ENCODE measurements at regions not wholly inside any gene's neighbourhood (a gene's known extent, or its start where the extent isn't known, plus 50 kb on each side); places are given as distances from the start of the nearest gene placed in this dataset.
A peak's percentile ranks its signal among the peaks of the same experiment; 100 is the strongest.
"Not testable (repeated sequence)": the region's sequence is repeated elsewhere in the genome, so short reads cannot be mapped to it uniquely, and the experiment has no call there.

DNA sequence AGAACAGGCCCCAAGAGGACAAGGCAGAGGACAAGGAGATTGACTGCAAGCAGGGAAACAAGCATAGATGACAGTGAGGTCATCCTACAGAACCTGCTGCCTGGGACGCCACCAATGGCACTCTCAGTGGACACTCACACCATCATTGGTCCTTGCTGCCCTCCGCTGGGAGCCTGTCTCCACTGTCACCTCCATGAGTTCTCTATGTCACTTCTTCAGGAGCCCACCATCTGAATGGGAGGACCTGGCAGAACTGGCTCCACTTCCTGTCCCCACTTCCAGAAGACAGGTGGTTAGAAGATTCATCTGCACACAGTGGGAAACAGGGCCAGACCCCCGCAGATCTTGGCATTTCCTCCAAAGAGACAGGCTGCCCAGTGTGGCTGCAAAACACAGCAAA lies 188.9 kb downstream of the HSD17B3 start:
- in situ Hi-C loops (cut with HindIII; ENCODE audit: low pct_ligation_motif_present, low pct_unique_long_range_greater_than_20kb, low sequenced_read_pairs): no loop called here
- DNase-seq: no peak

- in situ Hi-C loops (cut with HindIII; ENCODE audit: low pct_ligation_motif_present, low pct_unique_long_range_greater_than_20kb, low sequenced_read_pairs): no loop called here
- DNase-seq: no peak
Observed at GRCh38 chr9:96109680-96110351, 192.2 kb downstream of the HSD17B3 start.

DNA sequence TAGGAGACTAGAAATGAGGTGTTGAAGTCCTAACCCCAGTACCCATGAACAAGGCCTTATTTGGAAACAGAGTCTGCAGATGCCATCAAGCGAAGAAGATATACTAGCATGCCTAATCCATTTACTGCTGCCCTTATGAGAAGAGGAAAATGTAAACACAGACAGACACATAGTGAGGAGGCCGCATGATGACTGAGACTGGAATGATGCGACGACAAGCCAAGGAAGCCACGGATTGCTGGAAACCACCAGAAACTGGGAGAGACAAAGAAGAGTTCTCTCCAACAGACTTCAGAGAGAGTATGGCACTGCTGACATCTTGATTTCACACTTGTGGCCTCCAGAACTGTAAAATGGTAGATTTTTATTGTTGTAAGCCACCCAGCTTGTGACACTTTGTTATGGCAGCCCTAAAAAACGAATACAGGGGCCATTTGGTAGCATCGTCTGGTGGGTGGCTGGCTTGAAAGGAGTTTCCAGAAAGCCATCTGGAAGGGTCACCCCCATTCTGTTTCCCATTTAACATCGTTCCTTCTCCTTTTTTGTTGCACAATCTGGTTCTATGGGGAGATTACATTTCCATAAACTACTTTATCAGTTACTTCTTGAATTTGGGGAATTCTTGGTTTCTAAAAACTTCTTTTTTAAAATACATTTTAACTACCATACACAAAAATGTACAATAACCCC lies 193.1 kb downstream of the HSD17B3 start:
- DNase-seq: no peak
- in situ Hi-C loops (cut with HindIII; ENCODE audit: low pct_ligation_motif_present, low pct_unique_long_range_greater_than_20kb, low sequenced_read_pairs): no loop called here

DNA sequence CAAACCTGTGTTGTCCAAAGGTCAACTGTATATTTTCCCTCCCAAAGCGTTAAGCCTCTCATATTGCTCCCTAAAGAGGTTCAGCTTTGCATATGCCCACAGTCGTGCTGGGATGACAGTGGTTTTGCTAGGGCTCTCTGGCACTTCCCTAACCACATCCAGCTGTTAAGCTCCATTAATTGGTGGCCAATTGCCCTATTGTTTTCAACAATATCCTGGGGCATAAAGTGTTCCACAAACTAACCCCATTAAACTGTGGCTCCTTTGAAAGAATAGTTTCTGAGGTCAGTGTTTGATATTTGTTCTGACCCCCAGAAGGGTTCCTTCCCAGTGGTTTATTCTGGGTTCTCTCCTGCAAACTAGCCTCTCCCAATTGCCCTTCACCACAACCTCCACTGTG lies 194.5 kb downstream of the HSD17B3 start:
- in situ Hi-C loops (cut with HindIII; ENCODE audit: low pct_ligation_motif_present, low pct_unique_long_range_greater_than_20kb, low sequenced_read_pairs): no loop called here
- no peak for DNase-seq

DNA sequence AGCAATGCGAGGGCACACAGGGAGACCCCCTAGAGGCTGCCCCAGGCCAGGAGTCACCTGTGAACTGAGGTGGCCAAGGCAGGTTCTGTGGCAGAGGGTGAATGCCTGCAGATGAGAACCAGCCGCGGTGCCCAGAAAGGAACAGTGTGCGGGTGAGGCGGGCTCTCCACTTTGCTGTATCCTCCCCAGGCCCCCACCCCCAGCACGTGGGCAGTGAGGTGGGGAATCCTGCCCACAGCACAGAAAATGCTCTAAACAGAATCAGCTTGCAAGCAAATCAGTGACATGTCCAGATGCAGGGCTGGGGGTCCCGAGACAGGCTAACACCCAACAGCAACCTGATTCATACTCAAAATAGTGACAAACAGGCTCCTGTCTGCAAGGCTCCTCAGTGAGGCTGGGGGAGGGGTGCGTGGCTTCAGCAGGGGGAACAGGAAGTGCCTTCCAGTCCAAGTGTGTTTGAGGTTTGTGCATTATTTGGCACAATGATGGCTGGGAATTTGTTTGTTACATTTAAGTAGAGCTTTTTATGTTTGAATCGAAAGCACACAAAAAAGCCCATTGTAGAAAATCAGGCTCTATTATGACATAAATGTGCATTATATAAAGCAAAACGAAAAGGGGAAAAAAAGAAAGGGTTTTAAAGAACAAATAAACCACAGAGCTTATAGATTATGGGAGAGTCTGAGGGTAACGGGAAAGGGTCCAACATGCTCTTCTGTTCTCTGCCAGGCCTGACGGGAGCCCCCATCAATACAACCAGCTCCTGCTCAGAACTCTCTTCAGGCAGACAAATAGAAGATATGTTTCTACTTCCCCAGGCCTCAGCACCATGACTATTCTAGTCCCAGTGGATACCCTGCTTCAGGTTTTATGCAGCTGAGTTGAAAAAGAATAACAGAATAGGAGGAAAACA lies 201.3 kb downstream of the HSD17B3 start:
- no peak for DNase-seq
- in situ Hi-C loops (cut with HindIII; ENCODE audit: low pct_ligation_motif_present, low pct_unique_long_range_greater_than_20kb, low sequenced_read_pairs): no loop called here

DNA sequence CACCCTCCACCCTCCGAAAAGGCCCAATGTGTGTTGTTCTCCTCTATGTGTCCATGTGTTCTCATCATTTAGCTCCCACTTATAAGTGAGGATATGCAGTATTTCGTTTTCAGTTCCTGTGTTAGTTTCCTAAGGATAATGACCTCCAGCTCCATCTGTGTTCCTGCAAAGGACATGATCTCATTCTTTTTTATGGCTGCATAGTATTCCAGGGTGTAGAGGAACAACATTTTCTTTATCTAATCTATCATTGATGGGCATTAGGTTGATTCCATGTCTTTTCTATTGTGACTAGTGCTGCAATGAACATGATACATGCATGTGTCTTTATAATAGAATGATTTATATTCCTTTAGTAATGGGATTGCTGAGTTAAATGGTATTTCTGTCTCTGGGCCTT lies 211.3 kb downstream of the HSD17B3 start:
- in situ Hi-C loops (cut with HindIII; ENCODE audit: low pct_ligation_motif_present, low pct_unique_long_range_greater_than_20kb, low sequenced_read_pairs); DNase-seq: not testable (repeated sequence)

- in situ Hi-C loops (cut with HindIII; ENCODE audit: low pct_ligation_motif_present, low pct_unique_long_range_greater_than_20kb, low sequenced_read_pairs): no loop called here
- no peak for DNase-seq
Observed at GRCh38 chr9:96089452-96090085, 212.4 kb downstream of the HSD17B3 start.

DNA sequence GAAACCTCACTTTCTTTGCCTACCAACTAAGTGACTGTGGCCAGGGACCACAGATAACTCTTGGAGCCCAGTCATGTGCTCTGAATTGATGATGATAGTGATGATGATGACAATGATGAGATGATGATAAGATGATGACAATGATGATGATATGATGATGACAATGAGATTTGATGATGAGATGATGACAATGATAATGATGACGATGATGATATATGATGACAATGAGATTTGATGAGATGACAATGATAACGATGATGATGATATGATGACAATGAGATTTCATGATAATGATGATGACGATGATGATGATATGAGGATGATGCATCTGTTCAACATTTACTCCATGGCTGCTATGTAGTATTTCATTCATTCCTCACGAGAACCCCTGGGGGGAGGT lies 213.0 kb downstream of the ERCC6L2 start:
- in situ Hi-C loops (cut with HindIII; ENCODE audit: low pct_ligation_motif_present, low pct_unique_long_range_greater_than_20kb, low sequenced_read_pairs): no loop called here
- no peak for DNase-seq

DNA sequence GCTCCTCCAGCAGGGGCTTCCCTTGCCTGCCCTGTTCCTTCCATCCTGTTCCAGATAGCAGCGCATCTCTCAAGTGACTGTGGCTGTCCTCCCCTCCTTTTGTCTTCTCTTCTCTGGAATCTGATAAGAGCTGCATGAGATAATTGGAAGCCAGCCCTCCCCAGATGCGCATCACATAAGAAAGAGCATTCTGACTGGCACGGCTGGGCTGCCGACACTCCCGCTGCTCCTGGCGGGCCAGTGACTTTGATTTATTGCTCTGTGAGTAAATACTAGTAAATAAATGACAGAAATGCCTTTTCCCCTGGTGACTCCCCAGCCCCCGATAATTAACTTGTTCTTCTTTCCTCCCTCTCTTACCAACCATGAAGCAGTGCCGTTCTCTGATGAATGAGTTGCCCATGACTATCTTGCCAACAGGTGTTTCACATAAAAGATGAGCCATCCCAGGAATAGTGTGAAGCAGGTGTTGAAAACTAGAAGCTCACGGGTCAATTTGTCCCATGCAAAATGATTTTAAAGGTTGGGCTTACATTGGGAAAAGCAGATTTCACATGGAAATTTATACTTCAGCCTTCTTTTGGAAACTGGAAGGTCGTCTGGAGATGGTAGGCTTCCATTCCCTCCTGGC lies 212.3 kb downstream of the ERCC6L2 start:
- in situ Hi-C loops (cut with HindIII; ENCODE audit: low pct_ligation_motif_present, low pct_unique_long_range_greater_than_20kb, low sequenced_read_pairs): no loop called here

DNA sequence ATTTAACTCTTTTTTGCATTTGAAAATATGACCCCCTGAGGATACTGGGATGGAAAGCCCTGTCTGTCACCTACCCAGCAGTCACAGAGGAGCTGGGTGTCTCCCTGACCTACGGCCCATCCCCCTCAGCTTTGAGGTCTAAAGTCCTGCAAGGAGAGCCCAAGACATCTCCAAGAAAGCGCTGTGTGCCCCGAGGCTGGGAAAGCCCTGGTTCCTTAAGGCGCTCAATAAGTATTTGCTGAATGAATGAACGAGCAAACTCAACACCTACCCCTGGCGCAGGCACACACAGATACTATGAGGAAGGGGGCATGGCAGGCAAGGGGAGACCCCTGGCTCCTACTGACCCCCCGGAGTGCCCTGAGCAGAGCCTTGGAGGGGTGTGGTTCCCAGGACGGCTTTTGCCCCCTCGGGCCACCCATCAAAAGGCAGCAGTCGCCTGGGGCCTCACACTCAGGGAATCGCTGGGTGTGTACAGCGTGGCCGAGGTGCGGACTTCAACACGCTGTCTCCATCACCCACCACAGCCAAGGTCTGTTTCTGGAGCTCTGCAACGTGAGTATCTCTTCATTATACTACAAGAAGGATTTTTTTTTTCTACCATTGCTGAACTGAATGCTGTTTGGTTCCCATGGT lies 211.6 kb downstream of the ERCC6L2 start:
- DNase-seq: no peak
- in situ Hi-C loops (cut with HindIII; ENCODE audit: low pct_ligation_motif_present, low pct_unique_long_range_greater_than_20kb, low sequenced_read_pairs): no loop called here

More for the DNA sequence above, 212.3 kb downstream of the ERCC6L2 start:
- no peak for DNase-seq

GRCh38 chr9:96085491-96086143 lies 210.1 kb downstream of the ERCC6L2 start:
- DNase-seq: no peak
- in situ Hi-C loops (cut with HindIII; ENCODE audit: low pct_ligation_motif_present, low pct_unique_long_range_greater_than_20kb, low sequenced_read_pairs): no loop called here

- in situ Hi-C loops (cut with HindIII; ENCODE audit: low pct_ligation_motif_present, low pct_unique_long_range_greater_than_20kb, low sequenced_read_pairs): no loop called here
Observed at GRCh38 chr9:96084331-96084734, 208.8 kb downstream of the ERCC6L2 start.

DNA sequence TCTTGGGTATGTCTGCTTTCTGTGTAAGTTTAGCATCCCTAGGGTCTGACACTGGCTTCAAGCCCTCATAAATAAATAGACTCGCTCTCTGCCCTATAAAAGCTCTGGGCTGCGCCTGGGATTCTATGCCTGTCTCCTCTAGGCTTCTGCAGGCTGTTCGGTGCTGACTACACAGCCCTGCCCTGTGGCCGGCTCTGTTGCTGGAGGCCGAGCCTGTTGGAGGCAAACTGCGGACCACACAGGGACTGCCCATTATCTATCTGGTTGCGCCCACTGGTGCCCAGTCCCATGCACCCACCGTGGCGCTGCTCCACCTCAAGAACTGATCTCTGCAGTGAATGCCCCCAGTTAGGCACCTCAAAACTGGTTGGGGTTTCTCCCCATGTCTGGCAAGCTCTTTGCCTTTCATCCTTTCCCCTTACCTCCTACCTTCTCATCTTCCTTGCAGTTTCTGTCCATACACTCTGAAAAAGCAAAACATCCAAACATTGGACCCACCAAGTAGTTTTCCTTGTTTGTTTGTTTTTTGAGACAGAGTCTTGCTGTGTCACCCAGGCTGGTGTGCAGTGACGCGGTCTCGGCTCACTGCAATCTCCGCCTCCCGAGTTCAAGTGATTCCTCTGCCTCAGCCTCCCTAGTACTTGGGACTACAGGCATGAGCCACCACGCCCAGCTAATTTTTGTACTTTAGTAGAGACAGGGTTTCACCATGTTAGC lies 207.2 kb downstream of the ERCC6L2 start:
- in situ Hi-C loops (cut with HindIII; ENCODE audit: low pct_ligation_motif_present, low pct_unique_long_range_greater_than_20kb, low sequenced_read_pairs): no loop called here
- no peak for DNase-seq

More at GRCh38 chr9:96084331-96084734, 208.8 kb downstream of the ERCC6L2 start:
- DNase-seq: no peak

- in situ Hi-C loops (cut with HindIII; ENCODE audit: low pct_ligation_motif_present, low pct_unique_long_range_greater_than_20kb, low sequenced_read_pairs): no loop called here
- DNase-seq: peak; percentile 39
Observed at GRCh38 chr9:96080364-96080763, 204.9 kb downstream of the ERCC6L2 start.

DNA sequence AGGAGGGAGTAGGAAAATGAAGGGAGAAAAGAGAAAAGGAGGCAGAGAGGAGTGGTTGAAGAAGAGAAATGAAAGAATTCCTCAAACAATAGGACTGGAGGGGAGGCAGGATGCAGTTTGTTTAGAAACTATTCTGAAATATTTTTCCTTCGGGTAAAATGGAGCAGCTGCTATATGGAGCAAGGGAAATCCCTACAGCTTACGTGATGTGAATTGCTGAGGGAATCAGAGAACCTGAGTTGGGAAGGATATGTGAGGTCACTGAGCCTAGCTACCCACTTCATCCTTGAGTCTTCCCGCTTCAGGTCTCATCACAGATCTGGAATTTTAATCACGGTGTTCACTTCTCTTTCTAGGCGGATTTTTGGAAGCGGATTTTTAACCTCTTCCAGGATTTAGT lies 204.3 kb downstream of the ERCC6L2 start:
- in situ Hi-C loops (cut with HindIII; ENCODE audit: low pct_ligation_motif_present, low pct_unique_long_range_greater_than_20kb, low sequenced_read_pairs): no loop called here
- DNase-seq: no peak

- in situ Hi-C loops (cut with HindIII; ENCODE audit: low pct_ligation_motif_present, low pct_unique_long_range_greater_than_20kb, low sequenced_read_pairs): no loop called here
- DNase-seq: no peak
Observed at GRCh38 chr9:96078897-96079490, 203.5 kb downstream of the ERCC6L2 start.

- in situ Hi-C loops (cut with HindIII; ENCODE audit: low pct_ligation_motif_present, low pct_unique_long_range_greater_than_20kb, low sequenced_read_pairs): no loop called here
- DNase-seq: no peak
Observed at GRCh38 chr9:96075757-96076156, 200.3 kb downstream of the ERCC6L2 start.

Measured in ACHN (cell line).